ENCODE measurements at regions not wholly inside any gene's neighbourhood (a gene's known extent, or its start where the extent isn't known, plus 50 kb on each side); places are given as distances from the start of the nearest gene placed in this dataset.

DNA sequence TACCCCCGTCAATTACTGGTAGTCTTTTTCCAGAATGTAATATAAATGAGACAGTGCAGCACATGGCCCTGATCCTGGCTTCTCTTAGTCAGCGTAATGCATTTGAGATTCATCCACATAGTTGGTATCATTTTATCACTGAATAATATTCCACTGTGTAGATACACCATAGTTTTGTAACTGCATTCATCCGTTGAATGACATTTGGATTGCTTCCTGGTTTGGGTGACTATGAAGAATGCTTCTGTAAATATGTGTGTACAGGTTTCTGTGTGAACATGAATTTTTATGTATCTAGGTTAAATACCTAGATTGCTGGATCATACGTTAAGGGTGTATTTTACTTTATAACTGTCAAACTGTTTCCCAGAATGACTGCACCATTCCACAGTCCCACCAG, 62.6 kb upstream of the STMND1 start:
- H3K27me3 Mint-ChIP-seq (ENCODE audit: unreplicated experiment), result no peaks in the 10 kb centered on the region
- no TSS peak for BruUV-seq (replicated peaks)
- H3K4me1 Mint-ChIP-seq (ENCODE audit: low read depth, unreplicated experiment), result peaks cover 14% of the 10 kb centered on the region
- no peak overlapping the region for H3K4me3 Mint-ChIP-seq (ENCODE audit: low read depth, unreplicated experiment)
- intact Hi-C loops (cut with micrococcal nuclease; ENCODE audit: unreplicated experiment), result no loop called here
- CTCF ChIA-PET, result no interaction called here
- H3K27ac Mint-ChIP-seq (ENCODE audit: unreplicated experiment), result no peak overlapping the region
- no peaks in the 10 kb centered on the region for H3K36me3 Mint-ChIP-seq (ENCODE audit: insufficient read depth, unreplicated experiment)
- H3K9me3 Mint-ChIP-seq (ENCODE audit: low read depth, unreplicated experiment), result peaks cover 1% of the 10 kb centered on the region
- TF ChIP-seq, protein P1, sequence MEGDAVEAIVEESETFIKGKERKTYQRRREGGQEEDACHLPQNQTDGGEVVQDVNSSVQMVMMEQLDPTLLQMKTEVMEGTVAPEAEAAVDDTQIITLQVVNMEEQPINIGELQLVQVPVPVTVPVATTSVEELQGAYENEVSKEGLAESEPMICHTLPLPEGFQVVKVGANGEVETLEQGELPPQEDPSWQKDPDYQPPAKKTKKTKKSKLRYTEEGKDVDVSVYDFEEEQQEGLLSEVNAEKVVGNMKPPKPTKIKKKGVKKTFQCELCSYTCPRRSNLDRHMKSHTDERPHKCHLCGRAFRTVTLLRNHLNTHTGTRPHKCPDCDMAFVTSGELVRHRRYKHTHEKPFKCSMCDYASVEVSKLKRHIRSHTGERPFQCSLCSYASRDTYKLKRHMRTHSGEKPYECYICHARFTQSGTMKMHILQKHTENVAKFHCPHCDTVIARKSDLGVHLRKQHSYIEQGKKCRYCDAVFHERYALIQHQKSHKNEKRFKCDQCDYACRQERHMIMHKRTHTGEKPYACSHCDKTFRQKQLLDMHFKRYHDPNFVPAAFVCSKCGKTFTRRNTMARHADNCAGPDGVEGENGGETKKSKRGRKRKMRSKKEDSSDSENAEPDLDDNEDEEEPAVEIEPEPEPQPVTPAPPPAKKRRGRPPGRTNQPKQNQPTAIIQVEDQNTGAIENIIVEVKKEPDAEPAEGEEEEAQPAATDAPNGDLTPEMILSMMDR (IDR thresholded peaks at IDR 0.05; ENCODE audit: unreplicated experiment), result no peak
- no peak for DNase-seq

DNA sequence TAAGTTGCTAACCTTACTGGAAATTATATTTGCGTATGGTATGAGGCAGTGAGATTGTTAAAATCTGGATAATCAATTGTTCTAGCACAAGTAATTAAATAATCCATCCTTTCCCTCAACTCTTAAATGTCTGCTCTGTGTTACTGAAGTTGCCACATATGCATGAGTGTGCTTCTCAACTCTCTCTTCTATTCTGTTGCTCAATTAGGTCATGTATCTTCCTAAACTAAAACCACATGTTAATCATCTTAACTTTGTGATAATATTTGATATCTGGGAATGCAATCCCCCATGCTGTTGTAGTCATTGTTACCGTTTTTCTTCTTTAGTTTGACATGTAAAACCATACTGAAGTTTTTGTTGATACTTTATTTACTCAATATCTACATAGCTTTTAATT, 63.5 kb upstream of the STMND1 start:
- H3K4me3 Mint-ChIP-seq (ENCODE audit: low read depth, unreplicated experiment), result no peak overlapping the region
- no peaks in the 10 kb centered on the region for H3K27me3 Mint-ChIP-seq (ENCODE audit: unreplicated experiment)
- CTCF ChIA-PET, result no interaction called here
- TF ChIP-seq, protein P1 (IDR thresholded peaks at IDR 0.05; ENCODE audit: unreplicated experiment), result no peak
- H3K27ac Mint-ChIP-seq (ENCODE audit: unreplicated experiment), result no peak overlapping the region
- intact Hi-C loops (cut with micrococcal nuclease; ENCODE audit: unreplicated experiment), result no loop called here
- peaks cover 13% of the 10 kb centered on the region for H3K4me1 Mint-ChIP-seq (ENCODE audit: low read depth, unreplicated experiment)
- BruUV-seq (replicated peaks), result no TSS peak
- DNase-seq, result no peak
- no peaks in the 10 kb centered on the region for H3K36me3 Mint-ChIP-seq (ENCODE audit: insufficient read depth, unreplicated experiment)
- H3K9me3 Mint-ChIP-seq (ENCODE audit: low read depth, unreplicated experiment), result no peaks in the 10 kb centered on the region

DNA sequence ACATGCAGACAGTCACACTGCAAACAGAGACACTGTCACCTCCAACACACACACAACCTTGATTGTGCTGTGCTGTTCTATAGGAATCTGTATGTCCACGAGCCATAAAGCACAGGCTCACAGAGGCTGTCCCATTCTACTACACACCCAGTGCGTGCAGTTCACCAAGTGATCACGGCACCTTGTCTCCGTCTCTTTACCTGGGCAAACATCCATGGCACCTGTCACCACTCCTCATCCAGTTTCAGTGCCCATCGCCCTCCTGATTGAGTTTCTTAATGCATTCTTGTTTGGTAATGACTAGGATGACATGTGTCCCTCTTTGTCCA, 65.8 kb upstream of the STMND1 start:
- peaks cover 7% of the 10 kb centered on the region for H3K4me1 Mint-ChIP-seq (ENCODE audit: low read depth, unreplicated experiment)
- intact Hi-C loops (cut with micrococcal nuclease; ENCODE audit: unreplicated experiment), result no loop called here
- H3K27ac Mint-ChIP-seq (ENCODE audit: unreplicated experiment), result no peak overlapping the region
- H3K9me3 Mint-ChIP-seq (ENCODE audit: low read depth, unreplicated experiment), result no peaks in the 10 kb centered on the region
- CTCF ChIA-PET, result no interaction called here
- H3K4me3 Mint-ChIP-seq (ENCODE audit: low read depth, unreplicated experiment), result no peak overlapping the region
- no peak for DNase-seq
- BruUV-seq (replicated peaks), result no TSS peak
- H3K36me3 Mint-ChIP-seq (ENCODE audit: insufficient read depth, unreplicated experiment), result no peaks in the 10 kb centered on the region
- H3K27me3 Mint-ChIP-seq (ENCODE audit: unreplicated experiment), result no peaks in the 10 kb centered on the region
- TF ChIP-seq, protein P1 (IDR thresholded peaks at IDR 0.05; ENCODE audit: unreplicated experiment), result no peak

DNA sequence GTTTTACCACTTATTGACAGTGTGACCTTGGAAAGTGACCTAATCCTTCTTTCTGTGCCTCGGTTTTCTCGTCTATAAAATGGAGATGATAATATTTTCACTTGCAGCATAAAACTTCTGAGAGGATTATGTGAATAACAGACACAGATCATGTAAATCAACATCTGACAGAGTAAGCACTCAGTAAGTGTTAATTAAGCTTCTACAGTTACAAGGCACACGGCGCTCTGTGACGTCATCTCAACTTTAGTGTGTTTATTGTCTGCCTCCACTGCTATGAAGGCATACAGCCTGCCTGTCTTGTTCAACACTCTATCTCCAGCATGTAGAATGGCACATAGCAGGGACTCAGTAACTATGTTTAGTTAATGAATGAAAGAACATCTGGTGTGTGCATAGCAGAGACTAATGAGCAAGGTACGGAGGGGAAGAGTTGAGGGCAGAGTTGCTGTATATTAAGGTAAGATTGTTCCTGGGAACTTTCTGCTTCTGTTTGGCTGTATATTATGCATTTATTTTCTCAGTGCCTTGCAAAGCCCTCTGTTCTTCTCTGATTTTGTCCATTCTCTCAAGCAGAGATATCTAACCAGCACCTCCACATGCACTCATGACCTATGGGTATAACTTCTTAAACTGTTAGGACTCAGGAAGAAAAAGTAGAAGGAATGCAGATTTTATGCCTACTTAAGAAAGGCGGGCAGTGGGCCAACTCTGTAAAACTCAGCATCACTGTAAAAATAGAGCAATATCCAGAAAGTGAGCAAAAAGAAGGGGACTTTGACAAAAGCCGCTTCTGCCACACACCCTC, 66.4 kb upstream of the STMND1 start:
- Mint-ChIP-seq H3K27me3 (ENCODE audit: unreplicated experiment) (no peaks in the 10 kb centered on the region), H3K9me3 (ENCODE audit: low read depth, unreplicated experiment) (no peaks in the 10 kb centered on the region), H3K27ac (ENCODE audit: unreplicated experiment) (no peak overlapping the region), H3K36me3 (ENCODE audit: insufficient read depth, unreplicated experiment) (no peaks in the 10 kb centered on the region), H3K4me3 (ENCODE audit: low read depth, unreplicated experiment) (no peak overlapping the region), H3K4me1 (ENCODE audit: low read depth, unreplicated experiment) (peaks cover 7% of the 10 kb centered on the region)
- CTCF ChIA-PET, result no interaction called here
- TF ChIP-seq, protein P1 (IDR thresholded peaks at IDR 0.05; ENCODE audit: unreplicated experiment), result no peak
- BruUV-seq (replicated peaks), result no TSS peak
- intact Hi-C loops (cut with micrococcal nuclease; ENCODE audit: unreplicated experiment), result no loop called here
- no peak for DNase-seq

All from Calu3 (cell line).